HFFc6 (cell line): ENCODE measurements at regions not wholly inside any gene's neighbourhood (a gene's known extent, or its start where the extent isn't known, plus 50 kb on each side); places are given as distances from the start of the nearest gene placed in this dataset.

Source experiments
- DNase-seq: peaks from one replicate; pipeline ENCODE4 v3.0.0-alpha.2; 2018
- H3K27ac Mint-ChIP-seq: 2 replicates; pipeline ENCODE4 v1.8.0; 2020; ENCODE audit warnings: mild to moderate bottlenecking, mixed read lengths
- H3K27me3 Mint-ChIP-seq: 2 replicates; pipeline ENCODE4 v1.8.0; 2021; ENCODE audit warnings: mild to moderate bottlenecking, moderate library complexity, mixed read lengths; ENCODE audit not compliant: insufficient read depth
- H3K36me3 Mint-ChIP-seq: 2 replicates; pipeline ENCODE4 v1.8.0; 2021; ENCODE audit warnings: low read depth, mixed read lengths
- H3K4me1 Mint-ChIP-seq: 2 replicates; pipeline ENCODE4 v1.8.0; 2020; ENCODE audit warnings: low read depth, mixed read lengths
- H3K4me3 Mint-ChIP-seq: 2 replicates; pipeline ENCODE4 v1.8.0; 2020; ENCODE audit warnings: mild to moderate bottlenecking, moderate library complexity, mixed read lengths
- H3K9me3 Mint-ChIP-seq: 2 replicates; pipeline ENCODE4 v1.8.0; 2020; ENCODE audit warnings: mild to moderate bottlenecking, mixed read lengths
- TF ChIP-seq, protein P1 (sequence below): fragments of 200-600 bp; sonication (generic); IDR thresholded peaks from 2 replicates; pipeline ENCODE4 v1.5.0; 2021; ENCODE audit warnings: antibody characterized with exemption, mild to moderate bottlenecking

DNA sequence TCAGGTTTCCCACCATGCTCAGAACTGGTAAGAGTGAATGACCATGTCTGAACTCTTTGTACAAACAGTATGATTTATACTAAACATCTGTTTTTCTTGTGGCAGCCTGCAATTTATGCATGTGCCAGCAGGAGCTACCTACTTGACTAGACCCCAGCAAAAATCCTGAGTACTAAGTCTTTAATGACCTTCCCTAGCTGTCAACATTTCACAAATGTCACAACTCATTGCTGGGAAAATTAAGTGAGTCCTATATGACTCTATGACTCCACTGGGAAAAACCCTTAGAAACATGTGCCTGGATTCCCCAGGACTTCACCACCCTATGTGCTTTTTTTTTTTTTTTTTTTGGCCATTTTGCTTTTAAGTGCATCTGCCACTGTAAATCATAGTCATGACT is 1225.8 kb downstream of the SUCLG1 start:
- DNase-seq, result no peak
- H3K9me3 Mint-ChIP-seq, result no peaks in the 10 kb centered on the region
- no peaks in the 10 kb centered on the region for H3K36me3 Mint-ChIP-seq
- peaks cover 4% of the 10 kb centered on the region; the same call in 1 of the 2 replicates for H3K27me3 Mint-ChIP-seq
- no peak overlapping the region for H3K27ac Mint-ChIP-seq
- no peaks in the 10 kb centered on the region for H3K4me1 Mint-ChIP-seq
- H3K4me3 Mint-ChIP-seq, result no peak overlapping the region
- TF ChIP-seq, protein P1, sequence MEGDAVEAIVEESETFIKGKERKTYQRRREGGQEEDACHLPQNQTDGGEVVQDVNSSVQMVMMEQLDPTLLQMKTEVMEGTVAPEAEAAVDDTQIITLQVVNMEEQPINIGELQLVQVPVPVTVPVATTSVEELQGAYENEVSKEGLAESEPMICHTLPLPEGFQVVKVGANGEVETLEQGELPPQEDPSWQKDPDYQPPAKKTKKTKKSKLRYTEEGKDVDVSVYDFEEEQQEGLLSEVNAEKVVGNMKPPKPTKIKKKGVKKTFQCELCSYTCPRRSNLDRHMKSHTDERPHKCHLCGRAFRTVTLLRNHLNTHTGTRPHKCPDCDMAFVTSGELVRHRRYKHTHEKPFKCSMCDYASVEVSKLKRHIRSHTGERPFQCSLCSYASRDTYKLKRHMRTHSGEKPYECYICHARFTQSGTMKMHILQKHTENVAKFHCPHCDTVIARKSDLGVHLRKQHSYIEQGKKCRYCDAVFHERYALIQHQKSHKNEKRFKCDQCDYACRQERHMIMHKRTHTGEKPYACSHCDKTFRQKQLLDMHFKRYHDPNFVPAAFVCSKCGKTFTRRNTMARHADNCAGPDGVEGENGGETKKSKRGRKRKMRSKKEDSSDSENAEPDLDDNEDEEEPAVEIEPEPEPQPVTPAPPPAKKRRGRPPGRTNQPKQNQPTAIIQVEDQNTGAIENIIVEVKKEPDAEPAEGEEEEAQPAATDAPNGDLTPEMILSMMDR, result no peak

DNA sequence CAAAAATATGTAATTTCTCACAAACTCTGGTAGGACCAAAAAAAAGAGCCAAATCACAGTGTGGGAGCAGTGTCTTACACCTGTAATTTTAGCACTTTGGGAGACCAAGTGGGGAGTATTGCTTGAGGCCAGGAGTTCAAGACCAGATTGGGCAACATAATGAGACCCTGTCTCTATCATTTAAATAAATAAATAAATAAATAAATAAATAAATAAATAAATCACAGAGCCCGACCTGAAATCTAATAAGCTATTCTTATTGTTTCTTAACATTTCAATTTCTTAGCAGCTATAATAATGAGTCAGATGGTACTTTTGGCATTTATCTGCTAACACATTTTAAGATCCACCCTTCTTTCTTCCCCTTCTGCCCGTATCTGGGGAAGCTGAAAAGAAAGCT is 1229.6 kb downstream of the SUCLG1 start:
- no peaks in the 10 kb centered on the region for H3K4me1 Mint-ChIP-seq
- TF ChIP-seq, protein P1, result no peak
- H3K36me3 Mint-ChIP-seq, result no peaks in the 10 kb centered on the region

DNA sequence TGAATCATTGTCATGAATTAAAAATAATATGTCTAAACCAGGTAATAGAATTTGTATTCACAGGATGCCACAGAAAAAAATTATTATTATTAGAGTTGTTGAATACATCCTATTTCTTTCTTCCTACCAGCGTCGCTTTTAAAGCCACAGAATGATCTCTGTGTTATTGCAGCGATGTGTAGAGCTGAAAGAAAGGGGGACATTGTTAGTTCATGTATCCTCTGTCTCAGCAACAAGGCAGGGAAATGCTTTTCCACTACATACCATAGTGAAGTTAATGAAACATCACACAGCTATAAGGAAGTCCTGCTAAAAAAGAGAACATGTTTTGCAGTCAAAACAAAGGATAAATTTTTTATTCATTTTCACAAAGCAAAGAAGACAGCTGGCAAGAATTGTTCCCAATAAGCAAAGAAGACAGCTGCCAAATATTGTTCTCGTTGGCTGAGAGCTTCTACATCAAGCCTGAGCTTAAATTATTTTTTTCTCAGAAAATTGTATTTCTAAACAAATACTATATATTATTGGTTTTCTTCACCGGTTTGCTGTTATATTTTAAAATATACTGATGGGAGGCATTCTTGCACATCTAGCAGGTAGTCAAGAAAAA is 1234.4 kb downstream of the SUCLG1 start:
- no peak for DNase-seq
- Mint-ChIP-seq H3K9me3 (no peaks in the 10 kb centered on the region), H3K4me1 (no peaks in the 10 kb centered on the region), H3K27ac (no peak overlapping the region), H3K36me3 (no peaks in the 10 kb centered on the region), H3K27me3 (no peaks in the 10 kb centered on the region; the same call in 1 of the 2 replicates), H3K4me3 (no peak overlapping the region)
- TF ChIP-seq, protein P1, result no peak

More for the DNA sequence above, 1229.6 kb downstream of the SUCLG1 start:
- H3K9me3 Mint-ChIP-seq, result no peaks in the 10 kb centered on the region
- H3K27me3 Mint-ChIP-seq, result no peaks in the 10 kb centered on the region; the same call in 1 of the 2 replicates
- no peak overlapping the region for H3K4me3 Mint-ChIP-seq
- no peak overlapping the region for H3K27ac Mint-ChIP-seq
- no peak for DNase-seq

DNA sequence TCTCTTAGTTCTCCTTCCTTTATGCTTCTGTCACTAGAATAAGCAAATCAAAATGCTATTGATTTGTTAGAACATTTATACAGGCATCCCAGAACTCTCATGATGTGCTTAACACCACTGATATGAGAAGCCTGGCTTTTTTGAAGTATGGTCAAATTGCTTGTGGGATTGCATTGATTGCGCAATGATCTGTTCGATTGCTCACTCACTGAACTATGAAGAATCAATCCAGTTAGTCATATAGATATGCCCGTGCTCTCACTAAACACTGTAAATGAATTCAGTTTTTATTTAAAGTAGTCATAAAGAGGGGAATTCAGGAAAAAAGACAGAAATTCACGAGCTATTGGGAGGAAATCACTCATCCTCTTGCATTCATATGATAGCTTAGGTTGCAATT is 1237.8 kb downstream of the SUCLG1 start:
- Mint-ChIP-seq H3K9me3 (no peaks in the 10 kb centered on the region), H3K27ac (no peak overlapping the region), H3K4me3 (no peak overlapping the region), H3K36me3 (no peaks in the 10 kb centered on the region), H3K4me1 (no peaks in the 10 kb centered on the region), H3K27me3 (no peaks in the 10 kb centered on the region)
- DNase-seq, result no peak
- TF ChIP-seq, protein P1, result no peak

DNA sequence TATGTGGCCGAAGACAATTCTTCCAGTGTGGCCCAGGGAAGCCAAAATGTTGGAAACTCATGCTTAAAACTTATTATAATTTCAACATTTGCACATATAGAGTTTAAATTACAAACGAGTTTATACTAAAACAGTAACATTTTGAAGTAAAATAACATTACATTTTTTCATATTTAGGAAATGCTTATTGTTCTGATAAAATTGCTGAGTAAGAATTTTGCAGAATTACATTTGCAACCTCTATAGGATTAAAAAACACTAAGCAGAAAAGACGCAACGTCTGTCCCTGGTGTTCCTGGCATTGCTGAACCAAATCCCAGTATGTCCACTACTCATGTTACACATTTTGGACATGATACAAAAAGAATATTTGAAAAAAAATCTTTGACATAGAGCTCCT is 1241.2 kb downstream of the SUCLG1 start:
- H3K9me3 Mint-ChIP-seq, result no peaks in the 10 kb centered on the region
- no peaks in the 10 kb centered on the region for H3K36me3 Mint-ChIP-seq
- no peak overlapping the region for H3K27ac Mint-ChIP-seq
- H3K4me1 Mint-ChIP-seq, result no peaks in the 10 kb centered on the region
- no peak overlapping the region for H3K4me3 Mint-ChIP-seq
- TF ChIP-seq, protein P1, result no peak
- H3K27me3 Mint-ChIP-seq, result no peaks in the 10 kb centered on the region
- DNase-seq, result no peak
